Upper lobe of right lung (tissue), 1 donor: ENCODE measurements at regions not wholly inside any gene's neighbourhood (a gene's known extent, or its start where the extent isn't known, plus 50 kb on each side); places are given as distances from the start of the nearest gene placed in this dataset.

Source experiments
- ATAC-seq: fragments of 200-7000 bp; cut with Tn5 transposase; one replicate; pipeline ENCODE4 v1.9.1; 2020; ENCODE audit warnings: mild to moderate bottlenecking, moderate library complexity
- DNase-seq: peaks from one replicate; pipeline ENCODE4 v3.0.0-alpha.2; 2020
- H3K27ac ChIP-seq: fragments of 200-600 bp; one replicate; pipeline ENCODE4 v1.8.0; 2022
- H3K27me3 ChIP-seq: fragments of 200-600 bp; one replicate; pipeline ENCODE4 v1.8.0; 2022; ENCODE audit warnings: mild to moderate bottlenecking
- H3K36me3 ChIP-seq: fragments of 200-600 bp; one replicate; pipeline ENCODE4 v1.8.0; 2022
- H3K4me1 ChIP-seq: fragments of 200-600 bp; one replicate; pipeline ENCODE4 v1.8.0; 2022
- H3K4me3 ChIP-seq: fragments of 200-600 bp; one replicate; pipeline ENCODE4 v1.8.0; 2022; ENCODE audit warnings: mild to moderate bottlenecking
- H3K9me3 ChIP-seq: fragments of 200-600 bp; one replicate; pipeline ENCODE4 v1.8.0; 2022
- CTCF ChIP-seq: fragments of 200-600 bp; IDR thresholded peaks from one replicate; pipeline ENCODE4 v1.8.0; 2022; ENCODE audit warnings: antibody characterized with exemption
- intact Hi-C: fragments of 100-400 bp; cut with DNase I; formaldehyde crosslinking; loops from one replicate; pipeline ENCODE4 v1.11.0; 2022
- donor health status: DM: no; HTN: yes; CAD: no; lungs with severe emphysema.

DNA sequence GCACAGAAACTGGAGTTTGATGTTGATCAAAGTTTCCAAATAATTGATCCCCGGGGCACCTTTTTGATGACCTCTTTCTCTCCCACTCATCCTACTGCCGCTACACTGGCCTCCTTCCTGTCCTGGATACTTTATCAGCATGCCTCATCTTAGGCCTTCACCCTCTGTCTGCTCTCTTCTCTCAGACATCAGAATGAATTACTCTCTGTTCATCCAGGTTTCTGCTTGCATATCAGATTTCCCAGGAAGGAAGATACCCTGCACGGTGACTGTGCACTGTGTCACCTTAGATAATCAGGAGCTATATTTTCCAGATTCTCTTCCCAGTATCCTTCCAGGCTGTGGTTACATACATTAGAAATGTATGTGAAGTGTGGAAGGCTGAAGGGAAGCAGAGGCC, 397.0 kb downstream of the DIRAS2 start:
- H3K9me3 ChIP-seq = no peaks in the 10 kb centered on the region
- intact Hi-C loops = no loop called here
- H3K27ac ChIP-seq = no peak overlapping the region
- DNase-seq = no peak
- H3K4me1 ChIP-seq = no peaks in the 10 kb centered on the region
- no peaks in the 10 kb centered on the region for H3K27me3 ChIP-seq
- no peak for TF ChIP-seq CTCF
- H3K36me3 ChIP-seq = no peaks in the 10 kb centered on the region
- no peak for ATAC-seq
- H3K4me3 ChIP-seq = no peak overlapping the region

DNA sequence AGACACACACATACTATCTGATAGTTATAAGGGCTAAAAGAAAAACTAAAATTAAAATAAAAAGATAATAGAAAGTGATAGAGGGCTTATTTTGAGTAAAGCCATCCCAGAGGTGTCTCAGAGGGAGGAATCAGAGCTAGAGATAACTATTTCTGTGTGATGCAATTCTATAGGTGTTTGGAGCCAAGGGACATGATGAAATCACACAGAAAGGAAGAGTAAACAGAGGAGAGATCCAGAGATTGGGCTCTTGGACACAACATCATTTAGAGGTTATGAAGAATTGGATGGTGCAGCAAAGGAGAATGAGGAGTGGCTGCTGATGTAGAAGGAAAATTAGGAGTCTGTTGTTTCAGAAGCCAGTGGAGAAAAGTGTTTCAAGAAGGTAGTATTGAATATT, 393.5 kb downstream of the DIRAS2 start:
- Histone ChIP-seq H3K27ac (no peak overlapping the region), H3K4me3 (no peak overlapping the region), H3K36me3 (no peaks in the 10 kb centered on the region), H3K27me3 (no peaks in the 10 kb centered on the region), H3K4me1 (no peaks in the 10 kb centered on the region), H3K9me3 (no peaks in the 10 kb centered on the region)
- intact Hi-C loops = no loop called here
- DNase-seq = no peak
- no peak for ATAC-seq
- no peak for TF ChIP-seq CTCF

DNA sequence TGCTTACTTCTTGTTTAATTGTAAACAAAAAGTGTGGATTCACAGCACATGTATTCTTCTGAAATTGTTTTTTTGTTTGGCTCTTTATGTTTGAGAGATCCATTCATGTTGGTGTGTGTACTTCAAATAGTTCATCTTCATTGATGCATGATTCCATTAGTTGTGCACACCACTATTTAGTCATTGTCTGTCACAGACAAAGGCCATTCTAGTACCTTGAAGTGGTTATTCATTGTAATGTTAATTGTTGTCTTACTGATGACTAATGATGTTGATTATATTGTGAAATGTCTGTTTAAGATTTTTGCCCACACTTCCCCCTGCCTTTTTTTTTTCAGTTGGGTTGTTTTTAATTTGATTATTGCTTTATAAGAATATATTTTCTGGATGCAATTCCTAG, 391.3 kb downstream of the DIRAS2 start:
- DNase-seq = no peak
- intact Hi-C loops = no loop called here
- H3K36me3 ChIP-seq = no peaks in the 10 kb centered on the region
- H3K27ac ChIP-seq = no peak overlapping the region
- no peak overlapping the region for H3K4me3 ChIP-seq
- H3K27me3 ChIP-seq = no peaks in the 10 kb centered on the region
- ATAC-seq = no peak
- H3K4me1 ChIP-seq = no peaks in the 10 kb centered on the region
- no peak for TF ChIP-seq CTCF
- H3K9me3 ChIP-seq = no peaks in the 10 kb centered on the region

DNA sequence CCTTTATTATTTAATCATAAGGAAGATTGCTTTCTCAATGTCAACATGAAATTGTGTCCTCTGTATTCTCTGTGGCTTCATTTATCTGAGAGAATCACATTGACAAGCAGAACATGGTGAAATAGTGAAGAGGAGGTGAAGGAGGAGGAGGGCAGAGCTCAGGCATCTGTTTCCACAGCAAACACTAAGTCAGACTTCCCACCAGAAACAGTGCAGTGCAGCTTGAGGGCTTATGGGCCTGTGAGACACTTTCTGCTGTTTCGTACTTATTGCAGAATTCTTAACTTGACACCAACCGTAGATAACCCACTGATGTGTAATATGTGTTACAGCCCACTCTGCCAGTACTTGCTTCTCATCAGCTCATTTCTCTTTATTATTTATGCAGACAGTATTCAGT, 386.3 kb downstream of the DIRAS2 start:
- no peak for TF ChIP-seq CTCF
- no peak overlapping the region for H3K4me3 ChIP-seq
- H3K27me3 ChIP-seq = no peaks in the 10 kb centered on the region
- H3K27ac ChIP-seq = no peak overlapping the region
- no peak for ATAC-seq
- H3K36me3 ChIP-seq = no peaks in the 10 kb centered on the region
- intact Hi-C loops = no loop called here
- H3K4me1 ChIP-seq = no peaks in the 10 kb centered on the region
- no peak for DNase-seq
- H3K9me3 ChIP-seq = no peaks in the 10 kb centered on the region

DNA sequence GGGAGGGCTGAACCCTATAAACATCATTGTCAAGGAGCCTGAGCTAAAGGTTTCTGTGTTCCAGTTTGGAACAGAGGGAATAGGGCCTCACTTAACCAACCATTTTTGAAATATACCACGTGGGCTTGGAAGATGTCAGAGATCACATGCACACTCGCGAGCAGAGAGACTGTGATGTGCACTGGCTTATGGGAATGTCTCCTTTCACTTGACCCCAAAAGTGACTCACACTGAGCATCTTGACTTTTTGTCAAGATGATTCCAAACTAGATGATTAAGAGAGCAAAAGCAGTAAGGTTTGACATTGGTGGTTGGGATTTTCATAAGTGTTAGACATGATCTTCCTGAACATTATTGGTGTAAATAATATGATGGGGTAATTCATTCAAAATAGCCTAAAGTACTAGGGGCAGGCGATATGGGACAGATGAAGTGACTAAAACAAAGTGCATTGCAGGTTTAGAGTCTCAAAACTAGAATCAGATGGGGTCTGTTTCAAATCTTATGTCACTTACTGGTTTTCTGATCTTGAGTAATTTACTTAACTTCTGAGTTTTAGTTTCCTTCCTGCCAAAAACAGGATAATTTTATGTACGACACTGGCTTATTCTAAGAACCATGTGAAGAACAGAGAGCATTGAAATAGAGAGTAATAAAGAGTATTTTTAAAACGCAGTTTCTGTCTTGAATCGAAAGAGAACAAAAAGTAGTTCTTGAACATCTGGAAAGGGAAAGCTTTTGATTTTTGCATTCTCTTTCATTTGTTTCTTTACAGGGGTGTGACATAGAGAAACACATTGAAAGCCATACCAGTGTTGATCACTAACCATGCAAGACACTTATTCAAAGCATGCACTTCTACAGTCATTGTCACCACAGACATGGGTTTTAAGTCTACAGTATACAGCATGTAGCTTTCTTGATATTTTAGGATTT, 383.0 kb downstream of the DIRAS2 start:
- Histone ChIP-seq H3K9me3 (peaks cover 6% of the 10 kb centered on the region), H3K4me1 (no peaks in the 10 kb centered on the region), H3K27me3 (no peaks in the 10 kb centered on the region), H3K27ac (no peak overlapping the region), H3K4me3 (no peak overlapping the region), H3K36me3 (no peaks in the 10 kb centered on the region)
- TF ChIP-seq CTCF = no peak
- DNase-seq = no peak
- intact Hi-C loops = no loop called here
- ATAC-seq = no peak
